Panc1 (cell line): ENCODE measurements at regions not wholly inside any gene's neighbourhood (a gene's known extent, or its start where the extent isn't known, plus 50 kb on each side); places are given as distances from the start of the nearest gene placed in this dataset.

Experiments
- ATAC-seq: fragments of 200-7000 bp; cut with Tn5 transposase; 2 replicates; pipeline ENCODE4 v1.9.1; 2020; ENCODE audit warnings: mild to moderate bottlenecking, moderate library complexity
- BruUV-seq: library from RNA; stranded (reverse); fragments of 400-500 nt; replicated peaks from 2 replicates; lab custom pipeline; 2021; lab: Mats Ljungman, UMichigan
- CTCF ChIA-PET: fragments of 300-600 bp; sonication (Branson Sonifier 250); formaldehyde crosslinking; loops from one replicate; lab custom pipeline; 2022; ENCODE audit warnings: antibody characterized with exemption; lab: Charles Lee
- POLR2A ChIA-PET: fragments of 300-600 bp; sonication (Branson Sonifier 250); formaldehyde crosslinking; loops from one replicate; lab custom pipeline; 2022; ENCODE audit warnings: antibody characterized with exemption; lab: Charles Lee
- DNase-seq: peaks from one replicate; pipeline ENCODE4 v3.0.0-alpha.2; 2010; ENCODE audit warnings: low read depth, low spot score
- H3K27ac ChIP-seq: 2 replicates; pipeline ENCODE4 v1.5.1; 2011; ENCODE audit warnings: mild to moderate bottlenecking, low read length, inconsistent platforms
- H3K27me3 ChIP-seq: fragments of 200-500 bp; sonication (Bioruptor generic); 2 replicates; pipeline ENCODE4 v1.6.0; 2014; ENCODE audit warnings: low read length, inconsistent platforms; ENCODE audit not compliant: control insufficient read depth, insufficient read depth
- H3K36me3 ChIP-seq: fragments of 200-500 bp; sonication (Bioruptor generic); 2 replicates; pipeline ENCODE4 v1.5.1; 2014; ENCODE audit warnings: inconsistent platforms, mild to moderate bottlenecking, low read length, moderate library complexity; ENCODE audit not compliant: control insufficient read depth, insufficient read depth
- H3K4me1 ChIP-seq: 2 replicates; pipeline ENCODE4 v1.5.1; 2011; ENCODE audit warnings: inconsistent platforms, mild to moderate bottlenecking, low read length, moderate library complexity; ENCODE audit not compliant: control insufficient read depth, insufficient read depth
- H3K4me3 ChIP-seq, 2 experiments: 2 replicates each; pipeline ENCODE4 v1.5.1; 2011 to 2012; ENCODE audit warnings: low read depth in 2 of 2, low read length in 2 of 2, mild to moderate bottlenecking in 2 of 2, inconsistent platforms in 1 of 2, moderate library complexity in 1 of 2
- H3K9me3 ChIP-seq: fragments of 200-500 bp; sonication (Bioruptor generic); 2 replicates; pipeline ENCODE4 v1.5.1; 2014; ENCODE audit warnings: low read depth, mild to moderate bottlenecking, inconsistent platforms, low read length, moderate library complexity; ENCODE audit not compliant: control insufficient read depth, insufficient read depth
- POLR2AphosphoS5 ChIP-seq: IDR thresholded peaks from 2 replicates; pipeline ENCODE4 v1.6.1; 2012; ENCODE audit warnings: mild to moderate bottlenecking, low read depth, low read length, moderate library complexity
- SIN3A ChIP-seq: IDR thresholded peaks from 2 replicates; pipeline ENCODE4 v1.6.1; 2012; ENCODE audit warnings: low read depth, mild to moderate bottlenecking, low read length, moderate library complexity, borderline replicate concordance; ENCODE audit not compliant: insufficient read depth
- TCF7L2 ChIP-seq: IDR thresholded peaks from 2 replicates; pipeline ENCODE4 v1.6.1; 2011; ENCODE audit warnings: mild to moderate bottlenecking, low read depth, low read length, inconsistent platforms
- in situ Hi-C: cut with HindIII; loops from 2 replicates; pipeline ENCODE4 v1.10.0; 2016; ENCODE audit warnings: low sequenced_read_pairs, low pct_unique_long_range_greater_than_20kb
- intact Hi-C: fragments of 100-400 bp; cut with micrococcal nuclease; formaldehyde crosslinking; loops from one replicate; pipeline ENCODE4 v1.10.0; 2022; ENCODE audit not compliant: unreplicated experiment
- TF ChIP-seq, protein P1 (sequence below), 2 experiments: IDR thresholded peaks; 2 replicates each; pipeline ENCODE4 v1.6.1; 2011 to 2012; ENCODE audit warnings: low read depth in 2 of 2, control low read depth in 1 of 2, low read length in 1 of 2, mild to moderate bottlenecking in 1 of 2, moderate library complexity in 1 of 2; ENCODE audit not compliant: insufficient read depth in 1 of 2
- TF ChIP-seq, protein P2 (sequence below): fragments of 450-650 bp; IDR thresholded peaks from 2 replicates; pipeline ENCODE4 v1.5.1; 2017; ENCODE audit warnings: mild to moderate bottlenecking

DNA sequence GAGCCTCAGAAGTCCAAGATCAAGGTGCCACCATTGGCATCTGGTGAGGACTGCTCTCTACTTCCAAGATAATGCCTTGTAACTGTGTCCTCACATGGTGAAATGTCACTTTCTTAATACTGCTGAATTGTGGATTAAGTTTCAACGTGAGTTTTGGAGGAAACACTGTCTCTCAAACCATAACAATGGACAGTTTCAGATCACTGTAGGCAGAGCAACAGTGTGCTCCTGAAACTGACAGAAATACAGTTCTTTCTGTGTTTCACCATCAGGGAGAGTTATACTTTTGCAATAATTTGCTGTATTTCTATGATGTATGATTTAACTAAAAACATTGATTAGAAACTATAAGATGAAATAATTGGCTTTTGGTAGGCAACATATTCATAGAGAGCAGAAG is 1780.5 kb upstream of the CDH6 start:
- no peak overlapping the region for H3K4me3 ChIP-seq
- no peaks in the 10 kb centered on the region for H3K4me1 ChIP-seq
- ATAC-seq = no peak
- intact Hi-C loops (no loop called here), in situ Hi-C loops (no loop called here)
- no peaks in the 10 kb centered on the region for H3K36me3 ChIP-seq
- BruUV-seq = no TSS peak
- H3K27me3 ChIP-seq = no peaks in the 10 kb centered on the region
- H3K27ac ChIP-seq = no peak overlapping the region
- POLR2A ChIA-PET = no interaction called here
- TF ChIP-seq POLR2AphosphoS5 = no peak
- TF ChIP-seq SIN3A = no peak
- TF ChIP-seq, protein P1, sequence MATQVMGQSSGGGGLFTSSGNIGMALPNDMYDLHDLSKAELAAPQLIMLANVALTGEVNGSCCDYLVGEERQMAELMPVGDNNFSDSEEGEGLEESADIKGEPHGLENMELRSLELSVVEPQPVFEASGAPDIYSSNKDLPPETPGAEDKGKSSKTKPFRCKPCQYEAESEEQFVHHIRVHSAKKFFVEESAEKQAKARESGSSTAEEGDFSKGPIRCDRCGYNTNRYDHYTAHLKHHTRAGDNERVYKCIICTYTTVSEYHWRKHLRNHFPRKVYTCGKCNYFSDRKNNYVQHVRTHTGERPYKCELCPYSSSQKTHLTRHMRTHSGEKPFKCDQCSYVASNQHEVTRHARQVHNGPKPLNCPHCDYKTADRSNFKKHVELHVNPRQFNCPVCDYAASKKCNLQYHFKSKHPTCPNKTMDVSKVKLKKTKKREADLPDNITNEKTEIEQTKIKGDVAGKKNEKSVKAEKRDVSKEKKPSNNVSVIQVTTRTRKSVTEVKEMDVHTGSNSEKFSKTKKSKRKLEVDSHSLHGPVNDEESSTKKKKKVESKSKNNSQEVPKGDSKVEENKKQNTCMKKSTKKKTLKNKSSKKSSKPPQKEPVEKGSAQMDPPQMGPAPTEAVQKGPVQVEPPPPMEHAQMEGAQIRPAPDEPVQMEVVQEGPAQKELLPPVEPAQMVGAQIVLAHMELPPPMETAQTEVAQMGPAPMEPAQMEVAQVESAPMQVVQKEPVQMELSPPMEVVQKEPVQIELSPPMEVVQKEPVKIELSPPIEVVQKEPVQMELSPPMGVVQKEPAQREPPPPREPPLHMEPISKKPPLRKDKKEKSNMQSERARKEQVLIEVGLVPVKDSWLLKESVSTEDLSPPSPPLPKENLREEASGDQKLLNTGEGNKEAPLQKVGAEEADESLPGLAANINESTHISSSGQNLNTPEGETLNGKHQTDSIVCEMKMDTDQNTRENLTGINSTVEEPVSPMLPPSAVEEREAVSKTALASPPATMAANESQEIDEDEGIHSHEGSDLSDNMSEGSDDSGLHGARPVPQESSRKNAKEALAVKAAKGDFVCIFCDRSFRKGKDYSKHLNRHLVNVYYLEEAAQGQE (IDR thresholded peaks at IDR 0.05; ENCODE audit: insufficient read depth in 1 of 2, low read depth in 2 of 2, low read length in 1 of 2) = no peak
- TF ChIP-seq, protein P2, sequence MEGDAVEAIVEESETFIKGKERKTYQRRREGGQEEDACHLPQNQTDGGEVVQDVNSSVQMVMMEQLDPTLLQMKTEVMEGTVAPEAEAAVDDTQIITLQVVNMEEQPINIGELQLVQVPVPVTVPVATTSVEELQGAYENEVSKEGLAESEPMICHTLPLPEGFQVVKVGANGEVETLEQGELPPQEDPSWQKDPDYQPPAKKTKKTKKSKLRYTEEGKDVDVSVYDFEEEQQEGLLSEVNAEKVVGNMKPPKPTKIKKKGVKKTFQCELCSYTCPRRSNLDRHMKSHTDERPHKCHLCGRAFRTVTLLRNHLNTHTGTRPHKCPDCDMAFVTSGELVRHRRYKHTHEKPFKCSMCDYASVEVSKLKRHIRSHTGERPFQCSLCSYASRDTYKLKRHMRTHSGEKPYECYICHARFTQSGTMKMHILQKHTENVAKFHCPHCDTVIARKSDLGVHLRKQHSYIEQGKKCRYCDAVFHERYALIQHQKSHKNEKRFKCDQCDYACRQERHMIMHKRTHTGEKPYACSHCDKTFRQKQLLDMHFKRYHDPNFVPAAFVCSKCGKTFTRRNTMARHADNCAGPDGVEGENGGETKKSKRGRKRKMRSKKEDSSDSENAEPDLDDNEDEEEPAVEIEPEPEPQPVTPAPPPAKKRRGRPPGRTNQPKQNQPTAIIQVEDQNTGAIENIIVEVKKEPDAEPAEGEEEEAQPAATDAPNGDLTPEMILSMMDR = no peak
- TF ChIP-seq TCF7L2 = no peak
- no peaks in the 10 kb centered on the region for H3K9me3 ChIP-seq
- DNase-seq = no peak
- CTCF ChIA-PET = no interaction called here

DNA sequence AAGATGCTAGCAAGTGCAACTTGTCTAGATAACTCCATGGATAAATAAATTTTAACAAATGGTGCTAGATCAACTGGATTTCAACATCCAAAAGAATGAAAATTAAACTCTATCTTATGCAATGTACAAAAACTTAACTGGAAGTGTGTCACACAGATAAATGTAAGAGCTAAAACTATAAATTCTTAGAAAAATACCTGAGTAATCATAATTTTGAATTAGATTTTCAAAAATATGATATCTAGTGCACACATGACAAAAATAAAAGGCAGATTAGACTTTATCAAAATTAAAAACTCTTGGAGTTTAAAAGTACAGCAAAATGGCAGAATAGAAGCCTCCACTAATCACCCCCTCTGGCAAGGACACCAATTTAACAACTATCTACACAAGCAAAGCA is 1791.2 kb upstream of the CDH6 start:
- Histone ChIP-seq H3K4me1 (no peaks in the 10 kb centered on the region), H3K9me3 (peaks cover 10% of the 10 kb centered on the region; the same call in 1 of the 2 replicates), H3K27ac (no peak overlapping the region), H3K36me3 (no peaks in the 10 kb centered on the region), H3K27me3 (no peaks in the 10 kb centered on the region), H3K4me3 (no peak overlapping the region)
- no peak for ATAC-seq
- ChIA-PET CTCF (no interaction called here), POLR2A (no interaction called here)
- intact Hi-C loops (no loop called here), in situ Hi-C loops (no loop called here)
- TF ChIP-seq TCF7L2 (no peak), SIN3A (no peak), POLR2AphosphoS5 (no peak)
- TF ChIP-seq, protein P1 (IDR thresholded peaks at IDR 0.05; ENCODE audit: insufficient read depth in 1 of 2, low read depth in 2 of 2, low read length in 1 of 2) = no peak
- TF ChIP-seq, protein P2 = no peak
- no peak for DNase-seq
- BruUV-seq = no TSS peak
